Spinal cord (tissue), 9 donors: ENCODE measurements at regions not wholly inside any gene's neighbourhood (a gene's known extent, or its start where the extent isn't known, plus 50 kb on each side); places are given as distances from the start of the nearest gene placed in this dataset.

Experiments
- DNase-seq, 6 donors: peaks; one replicate each; pipeline versions ENCODE4 v3.0.0 to v3.0.0-alpha.2; 2013 to 2015; ENCODE audit warnings: low spot score in 6 of 6, low read depth in 4 of 6
- H3K27ac ChIP-seq: one replicate; pipeline ENCODE4 v1.5.1; 2013; ENCODE audit warnings: low read depth, low read length, control low read depth
- H3K27me3 ChIP-seq: one replicate; pipeline ENCODE4 v1.6.1; 2013; ENCODE audit warnings: low read length; ENCODE audit not compliant: control insufficient read depth, insufficient read depth
- H3K36me3 ChIP-seq: one replicate; pipeline ENCODE4 v1.6.1; 2013; ENCODE audit warnings: low read length; ENCODE audit not compliant: control insufficient read depth, insufficient read depth
- H3K4me1 ChIP-seq: one replicate; pipeline ENCODE4 v1.6.1; 2013; ENCODE audit warnings: low read length; ENCODE audit not compliant: control insufficient read depth, insufficient read depth
- H3K4me3 ChIP-seq: one replicate; pipeline ENCODE4 v1.5.1; 2013; ENCODE audit warnings: low read depth, low read length, control low read depth
- H3K9me3 ChIP-seq: one replicate; pipeline ENCODE4 v1.6.1; 2013; ENCODE audit warnings: low read length; ENCODE audit not compliant: control insufficient read depth, insufficient read depth
- WGBS: methylation state at CpG from one replicate; pipeline ENCODE4 v1.1.5; 2013; ENCODE audit warnings: missing lambda C conversion rate; ENCODE audit not compliant: insufficient coverage; 5-methylcytosine and 5-hydroxymethylcytosine counted together
- donor health status: healthy.

GRCh38 chr4:79634111-79634510 is 226.1 kb upstream of the GK2 start:
- H3K9me3 ChIP-seq = no peaks in the 10 kb centered on the region
- H3K36me3 ChIP-seq = no peaks in the 10 kb centered on the region
- H3K4me3 ChIP-seq = no peak overlapping the region
- no peak overlapping the region for H3K27ac ChIP-seq
- 58% methylated on average over 7 of the region's 9 CpGs for WGBS
- no peaks in the 10 kb centered on the region for H3K4me1 ChIP-seq
- no peaks in the 10 kb centered on the region for H3K27me3 ChIP-seq
- DNase-seq = peak in 2 of 6 donors; percentile 59 to 81

GRCh38 chr4:79632114-79632513 is 224.1 kb upstream of the GK2 start:
- DNase-seq = no peak
- Histone ChIP-seq H3K27ac (no peak overlapping the region), H3K4me3 (no peak overlapping the region), H3K9me3 (no peaks in the 10 kb centered on the region), H3K4me1 (no peaks in the 10 kb centered on the region), H3K27me3 (no peaks in the 10 kb centered on the region), H3K36me3 (no peaks in the 10 kb centered on the region)
- WGBS = 93% methylated on average over 3 of the region's 3 CpGs

GRCh38 chr4:79626611-79627010 is 218.6 kb upstream of the GK2 start:
- DNase-seq = no peak
- H3K27ac ChIP-seq = no peak overlapping the region
- no CpG with 5 or more reads among the region's 2 CpGs for WGBS
- H3K9me3 ChIP-seq = no peaks in the 10 kb centered on the region
- H3K4me3 ChIP-seq = no peak overlapping the region
- no peaks in the 10 kb centered on the region for H3K36me3 ChIP-seq
- H3K27me3 ChIP-seq = no peaks in the 10 kb centered on the region
- no peaks in the 10 kb centered on the region for H3K4me1 ChIP-seq

- no CpG with 5 or more reads among the region's 5 CpGs for WGBS
- Histone ChIP-seq H3K27me3 (no peaks in the 10 kb centered on the region), H3K4me3 (no peak overlapping the region), H3K36me3 (no peaks in the 10 kb centered on the region), H3K9me3 (no peaks in the 10 kb centered on the region), H3K4me1 (no peaks in the 10 kb centered on the region), H3K27ac (no peak overlapping the region)
- DNase-seq = peak in 1 of 6 donors; percentile 70
These were observed 218.1 kb upstream of the GK2 start for GRCh38 chr4:79626101-79626500.

GRCh38 chr4:79625361-79625760 is 217.3 kb upstream of the GK2 start:
- DNase-seq = peak in 1 of 6 donors; percentile 81
- H3K9me3 ChIP-seq = no peaks in the 10 kb centered on the region
- H3K4me3 ChIP-seq = no peak overlapping the region
- 100% methylated on average over 1 of the region's 2 CpGs for WGBS
- H3K27ac ChIP-seq = no peak overlapping the region
- no peaks in the 10 kb centered on the region for H3K4me1 ChIP-seq
- H3K27me3 ChIP-seq = no peaks in the 10 kb centered on the region
- H3K36me3 ChIP-seq = no peaks in the 10 kb centered on the region

- no peaks in the 10 kb centered on the region for H3K9me3 ChIP-seq
- no peaks in the 10 kb centered on the region for H3K4me1 ChIP-seq
- peak in 3 of 6 donors; percentile 12 to 94 (median 50) for DNase-seq
- no peak overlapping the region for H3K27ac ChIP-seq
- no peaks in the 10 kb centered on the region for H3K36me3 ChIP-seq
- H3K27me3 ChIP-seq = no peaks in the 10 kb centered on the region
- WGBS = 58% methylated on average over 5 of the region's 12 CpGs
- H3K4me3 ChIP-seq = no peak overlapping the region
These were observed 215.2 kb upstream of the GK2 start for GRCh38 chr4:79623021-79623870.

- no peaks in the 10 kb centered on the region for H3K36me3 ChIP-seq
- no peak overlapping the region for H3K27ac ChIP-seq
- H3K9me3 ChIP-seq = no peaks in the 10 kb centered on the region
- H3K4me1 ChIP-seq = no peaks in the 10 kb centered on the region
- no peaks in the 10 kb centered on the region for H3K27me3 ChIP-seq
- no CpG with 5 or more reads among the region's 1 CpG for WGBS
- no peak for DNase-seq
- no peak overlapping the region for H3K4me3 ChIP-seq
These were observed 213.0 kb upstream of the GK2 start for GRCh38 chr4:79621061-79621460.

GRCh38 chr4:79620617-79621016 is 212.6 kb upstream of the GK2 start:
- Histone ChIP-seq H3K36me3 (no peaks in the 10 kb centered on the region), H3K9me3 (no peaks in the 10 kb centered on the region), H3K4me3 (no peak overlapping the region), H3K4me1 (no peaks in the 10 kb centered on the region), H3K27me3 (no peaks in the 10 kb centered on the region), H3K27ac (no peak overlapping the region)
- no peak for DNase-seq

- no peaks in the 10 kb centered on the region for H3K9me3 ChIP-seq
- no peak overlapping the region for H3K4me3 ChIP-seq
- H3K27ac ChIP-seq = no peak overlapping the region
- peak in 2 of 6 donors; percentile 26 to 55 for DNase-seq
- H3K27me3 ChIP-seq = no peaks in the 10 kb centered on the region
- no peaks in the 10 kb centered on the region for H3K36me3 ChIP-seq
- H3K4me1 ChIP-seq = no peaks in the 10 kb centered on the region
- WGBS = no CpG with 5 or more reads among the region's 3 CpGs
These were observed 205.4 kb upstream of the GK2 start for GRCh38 chr4:79613269-79613935.

- no peaks in the 10 kb centered on the region for H3K4me1 ChIP-seq
- no peaks in the 10 kb centered on the region for H3K9me3 ChIP-seq
- no peak for DNase-seq
- WGBS = 91% methylated on average over 3 of the region's 5 CpGs
- no peak overlapping the region for H3K27ac ChIP-seq
- no peaks in the 10 kb centered on the region for H3K27me3 ChIP-seq
- no peaks in the 10 kb centered on the region for H3K36me3 ChIP-seq
- no peak overlapping the region for H3K4me3 ChIP-seq
These were observed 203.0 kb upstream of the GK2 start for GRCh38 chr4:79611026-79611425.
